ENCODE measurements at regions not wholly inside any gene's neighbourhood (a gene's known extent, or its start where the extent isn't known, plus 50 kb on each side); places are given as distances from the start of the nearest gene placed in this dataset.

- Histone ChIP-seq H3K36me3 (no peaks in the 10 kb centered on the region), H3K4me3 (no peak overlapping the region), H3K4me1 (no peaks in the 10 kb centered on the region), H3K27me3 (replicated peaks in 1 of 7) (no peaks in the 10 kb centered on the region), H3K27ac (no peak overlapping the region), H3K9me3 (peaks cover 0 to 40% (median 19%) of the 10 kb centered on the region in 8 donors)
- DNase-seq, result peak; percentile 71
- WGBS, 5 donors, result 91 to 95% (median 94%) methylated on average over 30 to 37 of the region's 37 CpGs
- no peak for TF ChIP-seq POLR2A (IDR thresholded peaks at IDR 0.05)
- TF ChIP-seq POLR2AphosphoS5 (IDR thresholded peaks at IDR 0.05), result no peak
- TF ChIP-seq CTCF (IDR thresholded peaks at IDR 0.05 in 8 of 11, conservative IDR thresholded peaks at IDR 0.05 in 3 of 11), result no peak
- intact Hi-C loops (cut with DNase I; ENCODE audit: low total_unique reads), result no loop called here
Measured at GRCh38 chr13:68984688-68985319, 1122.8 kb upstream of the ATXN8OS start.

DNA sequence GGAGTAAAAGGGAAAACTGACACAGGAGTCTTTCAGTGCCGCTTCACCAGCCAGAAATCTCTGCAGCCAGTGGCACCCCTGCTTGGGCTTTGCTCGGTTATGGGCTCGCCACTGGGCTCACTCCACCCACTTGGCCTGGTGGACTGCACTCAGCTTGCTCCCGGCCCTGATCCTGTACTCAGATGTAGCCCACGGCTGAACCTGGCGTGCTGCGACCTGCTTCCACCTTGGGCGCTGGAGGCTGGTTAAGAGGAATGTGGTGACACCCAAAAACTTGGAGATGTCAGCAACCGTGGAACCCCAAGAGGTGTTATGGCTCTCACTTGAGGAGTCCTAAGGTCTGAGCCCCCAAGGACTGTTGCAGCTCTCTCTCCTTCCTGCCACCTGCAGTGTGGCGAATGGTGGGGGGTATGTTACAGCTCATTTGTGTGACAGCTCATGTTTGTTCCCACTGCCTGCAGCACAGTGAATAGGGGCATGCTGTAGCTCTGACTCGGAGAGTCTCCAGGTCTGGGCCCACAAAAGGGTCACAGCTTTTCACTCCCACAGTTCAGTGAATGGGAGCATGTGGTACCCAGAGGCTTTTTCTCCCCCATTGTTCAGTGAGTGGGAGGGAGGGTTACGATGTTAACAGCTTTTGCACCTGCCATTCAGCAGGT is 1124.5 kb upstream of the ATXN8OS start:
- no peak for TF ChIP-seq POLR2AphosphoS5 (IDR thresholded peaks at IDR 0.05)
- no peak for TF ChIP-seq POLR2A (IDR thresholded peaks at IDR 0.05)
- TF ChIP-seq CTCF (IDR thresholded peaks at IDR 0.05 in 8 of 11, conservative IDR thresholded peaks at IDR 0.05 in 3 of 11), result no peak
- Histone ChIP-seq H3K27ac (no peak overlapping the region), H3K36me3 (no peaks in the 10 kb centered on the region), H3K9me3 (peaks cover 0 to 34% (median 19%) of the 10 kb centered on the region in 8 donors), H3K4me3 (no peak overlapping the region), H3K27me3 (replicated peaks in 1 of 7) (no peaks in the 10 kb centered on the region), H3K4me1 (no peaks in the 10 kb centered on the region)
- 84 to 90% (median 85%) methylated on average over 7 to 12 of the region's 12 CpGs for WGBS, 5 donors
- DNase-seq, result peak; percentile 35
- intact Hi-C loops (cut with DNase I; ENCODE audit: low total_unique reads), result no loop called here

DNA sequence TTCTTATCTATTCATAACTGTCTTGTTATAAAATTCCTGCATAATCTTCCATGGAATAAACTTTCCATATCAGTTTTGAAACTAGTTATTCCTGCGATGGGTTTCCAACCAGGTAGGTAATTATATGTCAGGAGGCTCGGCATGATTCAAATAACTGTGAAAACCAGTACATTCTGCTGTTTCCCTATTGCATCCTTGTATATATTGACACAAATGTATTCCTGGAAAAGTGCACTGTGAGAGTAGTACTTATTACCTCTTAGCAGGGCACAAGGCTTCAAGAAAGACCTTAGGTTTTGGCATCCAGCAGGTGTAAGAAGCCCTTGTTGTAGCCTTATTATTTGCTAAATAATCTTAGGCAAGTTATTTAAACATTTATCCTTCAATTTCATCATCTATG is 1131.3 kb upstream of the ATXN8OS start:
- Histone ChIP-seq H3K9me3 (peaks cover 0 to 6% (median 0%) of the 10 kb centered on the region in 8 donors), H3K27ac (no peak overlapping the region), H3K4me3 (no peak overlapping the region), H3K36me3 (no peaks in the 10 kb centered on the region), H3K27me3 (replicated peaks in 1 of 7) (no peaks in the 10 kb centered on the region), H3K4me1 (no peaks in the 10 kb centered on the region)
- intact Hi-C loops (cut with DNase I; ENCODE audit: low total_unique reads), result no loop called here
- no peak for TF ChIP-seq POLR2A (IDR thresholded peaks at IDR 0.05)
- TF ChIP-seq CTCF (IDR thresholded peaks at IDR 0.05 in 8 of 11, conservative IDR thresholded peaks at IDR 0.05 in 3 of 11), result no peak
- no peak for TF ChIP-seq POLR2AphosphoS5 (IDR thresholded peaks at IDR 0.05)
- 79 to 92% (median 90%) methylated on average over 2 of the region's 2 CpGs for WGBS, 5 donors
- no peak for DNase-seq

GRCh38 chr13:68970532-68970931 is 1137.1 kb upstream of the ATXN8OS start:
- Histone ChIP-seq H3K9me3 (peaks cover 0 to 3% (median 0%) of the 10 kb centered on the region in 8 donors), H3K4me1 (no peaks in the 10 kb centered on the region), H3K27me3 (replicated peaks in 1 of 7) (no peaks in the 10 kb centered on the region), H3K27ac (no peak overlapping the region), H3K4me3 (no peak overlapping the region), H3K36me3 (no peaks in the 10 kb centered on the region)
- intact Hi-C loops (cut with DNase I; ENCODE audit: low total_unique reads), result no loop called here
- DNase-seq, result no peak
- TF ChIP-seq POLR2AphosphoS5 (IDR thresholded peaks at IDR 0.05), result no peak
- no peak for TF ChIP-seq POLR2A (IDR thresholded peaks at IDR 0.05)
- no peak for TF ChIP-seq CTCF (IDR thresholded peaks at IDR 0.05 in 8 of 11, conservative IDR thresholded peaks at IDR 0.05 in 3 of 11)

Data from spleen (tissue), 11 donors.